ENCODE measurements at regions not wholly inside any gene's neighbourhood (a gene's known extent, or its start where the extent isn't known, plus 50 kb on each side); places are given as distances from the start of the nearest gene placed in this dataset.

DNA sequence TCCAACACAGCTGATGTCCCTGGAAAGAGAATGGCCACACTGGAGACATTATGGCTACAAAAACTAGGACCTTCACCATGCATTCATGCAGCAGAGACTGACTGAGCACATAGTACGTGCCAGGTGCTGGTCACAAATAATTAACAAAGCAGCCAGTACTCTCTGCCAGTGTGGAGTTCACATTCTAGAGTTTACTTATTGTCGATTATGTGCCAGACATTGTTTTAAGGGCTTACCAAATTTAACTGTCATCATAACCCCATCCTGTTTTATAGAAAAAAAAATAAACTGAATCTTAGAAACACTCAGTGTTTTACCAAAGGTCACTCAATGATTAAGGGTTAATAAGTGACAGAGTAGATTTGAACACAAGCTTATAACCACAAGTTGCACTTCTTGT lies 143.3 kb downstream of the RRAGC start:
- no peak for DNase-seq

DNA sequence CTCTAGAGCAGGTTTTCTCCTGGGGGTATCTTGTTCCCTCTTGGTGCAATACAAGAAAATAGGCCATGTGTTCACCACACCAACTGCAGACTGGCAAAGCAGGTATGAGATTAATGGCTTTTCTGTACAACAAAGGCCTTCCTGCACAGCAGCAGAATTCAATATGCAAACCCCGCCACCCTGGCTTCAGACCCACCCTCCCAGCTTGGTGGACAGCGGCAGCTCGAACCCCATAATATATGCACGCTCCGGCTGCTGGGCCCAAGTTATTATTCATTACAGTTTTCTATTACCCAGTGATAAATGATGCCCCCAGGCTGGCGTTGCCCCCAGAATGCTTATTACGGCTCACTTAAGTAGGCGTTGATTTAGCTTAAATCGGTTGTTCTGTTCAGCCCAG lies 144.2 kb downstream of the RRAGC start:
- DNase-seq = no peak

DNA sequence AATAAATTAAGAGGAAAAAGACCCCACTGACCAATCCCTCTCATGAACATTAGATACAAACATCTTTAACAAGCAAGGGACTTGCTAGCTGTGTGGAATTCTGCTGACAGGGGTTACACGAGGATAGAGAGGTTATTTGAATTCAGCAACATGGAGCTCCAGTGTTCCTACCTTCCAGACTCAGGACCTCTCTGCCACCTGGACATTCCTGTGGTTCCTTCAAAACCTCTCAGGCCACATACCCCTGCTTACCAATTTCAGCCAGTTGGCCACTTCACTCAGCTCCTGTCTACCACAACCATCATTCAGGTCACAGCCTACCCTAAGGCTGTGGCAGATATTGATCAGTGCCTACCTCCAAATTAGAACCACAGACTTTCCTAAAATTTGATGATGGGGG lies 147.5 kb downstream of the RRAGC start:
- no peak for DNase-seq

DNA sequence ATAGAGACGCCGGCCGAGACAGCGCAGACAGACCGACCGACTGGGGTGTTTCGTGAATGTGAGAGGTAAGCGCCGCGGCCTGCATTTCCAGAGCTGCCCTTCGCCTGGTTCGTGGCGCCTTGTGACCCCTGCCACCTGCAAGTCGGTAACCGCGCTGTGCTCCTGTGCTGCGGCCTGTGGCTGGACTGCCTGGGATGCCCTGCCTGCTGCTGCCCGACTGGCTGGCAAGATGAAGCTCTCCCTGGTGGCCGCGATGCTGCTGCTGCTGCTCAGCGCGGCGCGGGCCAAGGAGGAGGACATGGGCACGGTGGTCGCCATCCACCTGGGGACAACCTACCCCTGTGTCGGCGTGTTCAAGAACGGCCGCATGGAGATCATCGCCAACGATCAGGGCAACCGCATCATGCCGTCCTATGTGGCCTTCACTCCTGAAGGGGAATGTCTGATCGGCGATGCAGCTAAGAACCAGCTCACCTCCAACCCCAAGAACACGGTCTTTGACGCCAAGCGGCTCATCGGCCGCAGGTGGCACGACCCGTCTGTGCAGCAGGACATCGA lies 150.8 kb downstream of the RRAGC start:
- DNase-seq = no peak

DNA sequence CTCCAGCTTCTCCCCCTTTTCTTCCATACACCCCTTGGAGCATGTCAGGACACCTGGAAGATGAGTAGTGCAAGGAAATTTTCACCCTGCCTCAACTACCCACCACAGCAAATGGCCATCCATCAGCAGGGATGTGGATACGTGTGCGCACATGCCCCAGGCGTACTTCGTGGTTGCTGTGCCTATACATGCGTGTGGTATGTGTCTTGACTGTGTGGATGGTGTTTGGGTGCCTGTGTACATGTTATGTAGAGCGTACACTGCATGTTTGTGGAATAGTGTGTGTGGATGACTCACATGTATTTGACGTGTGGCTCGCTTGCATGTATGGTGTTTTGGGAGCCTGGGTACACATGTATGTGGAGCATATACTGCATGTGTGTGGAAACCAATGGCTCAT lies 158.5 kb downstream of the RRAGC start:
- DNase-seq = no peak

DNA sequence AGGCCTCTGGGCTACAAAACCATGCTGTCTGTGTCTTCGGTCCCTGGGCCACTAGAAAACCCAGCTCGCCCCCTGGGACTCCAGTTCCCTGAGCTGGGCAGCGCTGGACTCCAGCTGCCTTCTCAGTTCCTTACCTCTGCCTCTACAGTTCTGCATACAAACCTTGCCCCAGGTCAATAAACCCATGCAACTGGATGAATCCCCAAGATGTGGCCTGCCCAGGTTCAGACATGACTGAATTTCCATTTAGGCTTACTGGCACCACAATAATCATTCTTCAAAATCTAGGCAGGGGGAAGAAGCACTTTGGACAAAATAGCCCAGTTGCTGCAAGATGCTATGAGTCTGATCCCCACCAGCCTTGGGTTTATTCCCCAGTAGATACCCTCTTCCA lies 159.5 kb downstream of the RRAGC start:
- no peak for DNase-seq

DNA sequence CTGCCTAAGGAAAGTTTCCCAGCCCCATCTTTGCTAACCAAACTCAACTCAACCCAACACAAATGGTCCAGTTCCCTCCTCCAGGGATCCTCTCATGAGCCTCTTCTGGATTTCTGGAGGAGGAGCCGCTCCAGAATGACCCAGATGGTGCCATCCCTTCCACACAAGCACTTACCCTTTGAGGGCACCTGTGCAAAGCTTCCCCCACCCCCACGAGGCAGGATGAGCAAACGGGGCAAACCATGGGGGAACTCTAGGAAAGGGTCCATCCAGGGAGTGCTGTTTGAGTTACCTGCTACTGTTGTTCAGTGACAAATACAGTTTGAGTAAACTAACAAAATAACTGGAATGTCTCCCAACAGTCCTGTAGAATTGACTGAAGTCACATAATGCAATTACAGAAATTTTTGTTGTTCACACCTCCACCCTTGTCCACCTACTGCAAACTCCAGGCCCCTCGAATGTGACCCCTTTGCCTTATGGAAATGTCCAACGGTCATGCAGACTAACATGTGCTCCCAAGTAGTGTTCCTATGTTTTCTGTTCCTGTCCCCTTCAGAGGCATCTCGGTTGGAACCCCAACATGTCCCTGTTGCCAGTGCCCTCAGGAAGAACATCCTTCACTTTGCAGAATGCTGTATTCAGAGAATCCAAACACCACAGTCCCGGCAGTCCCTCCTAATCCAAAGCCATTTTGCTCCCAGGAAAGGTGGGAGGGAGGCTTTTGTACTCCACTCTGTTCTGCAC lies 160.1 kb downstream of the RRAGC start:
- no peak for DNase-seq

DNA sequence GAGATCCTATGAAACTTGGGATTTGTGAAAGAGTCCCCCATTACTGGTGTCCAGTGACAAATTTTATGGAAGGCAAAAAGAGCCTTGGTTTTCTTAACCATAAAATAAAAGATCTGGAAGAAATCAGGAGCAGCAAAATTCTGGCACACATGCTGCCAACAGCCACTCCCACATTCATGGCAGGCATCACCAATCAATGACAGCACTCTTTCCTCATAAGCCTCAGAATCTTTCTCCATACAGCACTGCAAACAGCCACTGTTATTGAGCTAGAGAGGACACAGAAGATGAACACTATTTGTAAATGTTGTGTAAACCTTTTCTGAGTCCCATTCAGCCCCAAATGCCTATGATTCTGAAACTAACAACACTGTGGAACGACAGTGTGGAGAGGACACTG lies 162.2 kb downstream of the RRAGC start:
- DNase-seq = no peak

DNA sequence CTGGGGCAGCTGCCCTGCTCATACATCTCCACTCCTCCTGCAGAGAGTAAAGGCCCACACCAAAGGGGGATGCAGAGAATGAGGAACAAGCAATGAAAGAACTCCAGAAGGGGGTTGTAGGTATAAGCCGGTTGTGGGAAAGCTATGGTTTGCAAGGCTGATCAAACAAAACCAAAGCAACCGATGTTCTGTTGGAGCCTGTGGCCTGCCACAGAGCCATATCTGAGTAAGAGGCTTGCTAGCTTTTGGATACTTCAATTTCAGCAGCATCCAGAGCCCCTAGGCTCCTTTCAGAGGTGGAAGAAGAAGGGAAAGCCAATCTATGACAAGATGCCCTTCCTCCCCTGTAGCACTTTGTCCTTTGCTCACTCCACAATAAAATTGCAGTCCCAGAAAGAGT lies 163.2 kb downstream of the RRAGC start:
- no peak for DNase-seq

DNA sequence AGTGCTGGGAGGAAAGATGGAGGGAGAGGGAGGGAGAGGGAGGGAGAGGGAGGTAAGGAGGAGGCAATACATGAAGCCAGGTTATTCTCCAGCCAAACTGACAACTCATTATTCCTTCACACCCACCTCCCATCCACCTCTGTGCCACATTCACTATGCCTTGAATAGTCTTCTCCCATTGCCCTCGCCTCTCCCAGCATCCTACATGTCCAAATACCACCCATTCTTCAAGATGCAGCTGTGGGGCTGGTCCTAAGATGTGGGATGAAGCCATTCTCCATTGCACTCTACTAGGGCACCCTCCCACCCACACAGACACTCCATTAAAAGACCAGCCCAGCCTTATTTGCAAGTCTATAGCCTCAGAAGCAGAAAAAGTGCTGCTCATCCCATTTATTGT lies 165.8 kb downstream of the RRAGC start:
- DNase-seq = no peak

DNA sequence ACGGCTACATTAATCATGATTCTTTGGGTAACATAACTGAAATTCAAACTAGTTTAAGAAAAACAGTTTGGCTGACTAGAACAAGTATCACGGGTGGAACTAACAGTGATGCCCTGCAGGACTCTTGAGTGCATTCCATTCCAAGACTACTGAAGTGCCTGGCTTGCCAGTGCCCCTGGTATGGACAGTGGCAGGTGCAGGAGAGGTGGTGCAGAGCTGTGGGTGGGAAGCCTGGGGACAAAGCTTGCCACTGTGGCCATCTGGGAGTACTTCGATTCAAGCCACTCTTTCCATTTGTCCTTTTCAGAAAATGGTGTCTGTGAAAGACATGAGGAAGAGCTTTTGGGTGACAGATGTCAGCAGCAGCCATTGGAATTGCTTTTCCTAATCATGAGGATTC lies 166.5 kb downstream of the RRAGC start:
- no peak for DNase-seq

DNA sequence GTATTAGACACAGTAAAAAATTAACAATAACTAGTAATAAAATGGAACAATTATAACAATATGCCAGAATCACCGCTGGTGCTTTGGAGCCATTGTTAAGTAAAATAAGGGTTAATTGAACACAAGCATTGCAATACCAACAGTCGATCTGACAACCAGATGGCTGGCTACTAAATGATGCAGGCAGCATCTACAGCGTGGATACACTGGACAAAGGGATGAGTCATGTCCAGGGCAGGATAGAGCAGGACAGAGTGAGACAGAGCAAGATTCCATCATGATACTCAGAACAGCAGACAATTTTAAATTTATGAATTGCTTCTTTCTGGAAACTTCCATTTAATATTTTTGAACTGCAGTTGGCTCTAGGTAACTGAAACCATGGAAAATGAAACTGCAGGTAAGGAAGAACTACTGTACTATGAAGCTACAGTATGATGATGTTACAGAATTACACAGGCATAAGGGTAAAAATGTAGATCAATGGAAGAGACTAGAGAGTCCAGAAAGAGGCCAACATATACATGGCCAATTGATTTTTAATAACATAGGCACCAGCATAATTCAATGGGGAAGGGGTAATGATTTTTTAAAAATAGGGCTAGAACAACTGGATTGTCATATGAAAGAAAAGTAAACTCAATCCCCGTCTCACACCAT lies 168.7 kb downstream of the RRAGC start:
- no peak for DNase-seq

DNA sequence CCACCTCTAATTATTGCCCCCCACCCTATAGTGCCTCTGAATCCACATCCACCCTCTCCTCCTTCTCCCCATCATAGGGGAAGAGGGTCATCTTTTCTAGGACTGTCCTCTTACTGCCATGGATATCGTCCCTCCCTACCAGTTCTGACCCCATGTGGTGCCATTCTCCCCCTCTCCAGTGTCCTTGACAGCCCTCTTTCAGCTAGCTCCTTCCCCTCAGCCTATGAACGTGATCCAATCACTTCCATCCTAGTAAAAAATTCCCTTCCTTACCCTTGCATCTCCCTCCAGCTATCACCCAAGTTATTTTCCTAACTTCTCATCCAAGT lies 172.7 kb downstream of the RRAGC start:
- DNase-seq = no peak

DNA sequence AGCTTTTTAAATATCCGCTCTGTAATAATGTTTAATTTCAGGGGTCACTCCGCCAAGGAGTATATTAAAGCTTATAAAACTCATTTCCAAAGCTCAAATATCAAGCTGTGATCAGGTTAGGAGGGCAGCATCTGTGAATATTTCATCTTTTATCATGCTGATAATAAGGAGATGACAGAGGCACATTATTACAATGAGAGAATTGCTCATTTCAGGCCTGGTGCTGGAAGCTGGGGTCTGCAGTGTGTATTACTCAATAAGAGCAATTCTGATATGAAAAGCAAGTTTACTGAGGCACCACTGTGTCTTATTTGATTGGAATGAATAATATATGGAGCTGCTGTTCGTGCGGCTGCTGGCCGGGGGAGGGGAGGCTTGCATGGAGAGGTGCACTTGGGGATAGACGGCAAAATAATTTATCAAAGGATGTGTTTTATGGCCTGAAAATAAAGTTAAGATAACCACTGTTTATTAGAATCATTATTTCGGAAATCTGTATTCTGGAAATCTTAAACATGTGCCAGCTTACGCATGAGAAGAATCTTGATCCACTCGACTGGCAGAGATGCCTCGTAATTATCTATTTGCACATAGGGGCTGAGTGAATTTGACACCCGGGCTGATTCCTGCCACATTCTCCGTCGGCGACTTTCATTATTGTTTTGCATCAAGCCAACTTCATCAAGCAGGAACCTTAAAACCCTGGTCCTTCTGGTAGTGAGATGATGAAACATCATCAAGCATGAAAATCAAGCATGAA lies 173.2 kb downstream of the RRAGC start:
- DNase-seq = no peak

DNA sequence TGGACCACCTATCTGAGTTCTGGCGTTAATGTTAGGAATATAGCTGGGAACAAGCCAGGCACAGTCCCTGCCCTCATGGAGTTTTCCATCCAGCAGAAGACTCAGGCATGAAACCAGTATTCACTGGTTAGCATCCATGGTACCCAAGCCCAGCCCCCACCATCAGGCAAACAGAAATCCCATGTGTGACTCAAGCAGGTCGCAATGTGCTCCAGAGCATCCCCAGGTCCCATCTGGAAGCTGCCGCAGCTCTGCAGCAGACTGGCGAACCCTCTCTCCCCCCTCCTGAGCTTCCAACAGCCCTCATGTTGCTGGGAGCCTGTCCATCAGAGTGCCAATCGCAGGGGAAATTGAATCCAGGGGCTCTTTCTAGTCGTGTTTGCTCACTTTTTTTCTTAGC lies 174.2 kb downstream of the RRAGC start:
- DNase-seq = no peak

DNA sequence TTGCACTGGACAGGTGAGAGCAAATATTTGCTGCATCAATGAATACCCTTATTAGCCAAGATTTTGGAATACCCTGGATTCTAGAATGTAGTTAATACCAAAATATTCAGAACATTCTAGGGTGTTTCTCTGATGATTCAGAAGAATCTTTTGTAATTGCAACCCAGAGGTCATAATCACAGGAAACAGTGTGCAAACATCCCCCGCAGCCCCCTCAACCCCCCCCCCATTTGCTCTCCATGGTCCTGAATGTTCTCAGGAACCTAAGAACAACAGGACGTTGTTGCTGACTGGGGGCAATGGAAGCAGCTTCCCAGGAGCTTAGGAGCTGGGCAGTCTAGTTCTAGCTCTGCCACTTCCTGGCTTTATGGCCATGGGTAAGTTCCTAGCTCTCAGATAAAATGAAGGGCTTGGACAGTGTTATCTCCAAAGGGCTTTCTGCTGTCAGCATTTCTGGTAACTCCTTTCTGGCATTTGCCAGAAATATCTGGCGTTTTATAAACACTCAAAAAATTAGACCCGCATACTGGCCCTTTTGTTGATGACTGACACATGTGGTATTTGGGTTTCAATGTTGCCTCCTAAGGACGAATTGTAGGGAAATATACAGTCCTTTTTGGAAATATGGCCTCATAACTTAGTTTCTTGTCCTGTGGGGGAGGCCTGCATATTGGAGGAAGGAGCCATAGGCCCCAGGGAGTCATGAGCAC lies 178.6 kb downstream of the RRAGC start:
- DNase-seq = no peak

DNA sequence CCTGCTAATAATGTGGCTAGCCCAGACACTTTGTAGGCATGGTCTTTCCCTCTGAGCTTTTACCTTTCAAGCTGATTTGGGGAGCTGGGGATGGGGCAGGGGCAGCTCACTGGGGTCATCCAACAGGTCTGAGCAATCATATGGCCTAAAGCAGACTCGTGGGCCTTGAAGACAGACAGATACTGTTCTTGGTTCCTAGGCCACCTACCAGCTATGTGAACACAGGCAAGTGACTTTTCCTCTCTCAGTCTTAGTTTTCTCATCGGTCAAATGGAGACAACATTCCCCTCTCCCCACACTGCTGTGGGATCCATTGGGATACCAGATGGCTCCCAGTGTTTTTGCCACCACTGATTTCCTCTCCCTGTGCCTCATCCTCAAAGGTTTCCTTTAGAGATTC lies 181.8 kb downstream of the RRAGC start:
- DNase-seq = no peak

DNA sequence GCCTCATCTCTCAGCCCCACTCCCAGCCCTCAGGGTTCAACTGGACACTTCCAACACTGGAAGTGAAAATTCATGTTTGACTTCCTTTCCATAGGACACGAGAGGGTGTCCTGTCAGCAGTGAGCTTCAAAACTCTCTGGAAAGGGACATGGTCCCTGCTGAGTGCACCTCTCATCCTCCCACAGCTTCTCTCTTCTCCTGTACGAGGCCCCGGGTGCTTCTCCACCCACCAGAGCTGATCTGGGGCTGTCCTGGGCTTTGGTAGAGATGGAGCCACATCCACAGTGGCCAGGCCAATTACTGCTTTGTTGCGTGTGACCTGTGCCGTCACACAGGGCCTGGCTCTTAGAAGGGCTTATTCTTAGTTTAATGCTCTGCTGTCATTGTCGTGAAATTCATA lies 182.3 kb downstream of the RRAGC start:
- DNase-seq = no peak

DNA sequence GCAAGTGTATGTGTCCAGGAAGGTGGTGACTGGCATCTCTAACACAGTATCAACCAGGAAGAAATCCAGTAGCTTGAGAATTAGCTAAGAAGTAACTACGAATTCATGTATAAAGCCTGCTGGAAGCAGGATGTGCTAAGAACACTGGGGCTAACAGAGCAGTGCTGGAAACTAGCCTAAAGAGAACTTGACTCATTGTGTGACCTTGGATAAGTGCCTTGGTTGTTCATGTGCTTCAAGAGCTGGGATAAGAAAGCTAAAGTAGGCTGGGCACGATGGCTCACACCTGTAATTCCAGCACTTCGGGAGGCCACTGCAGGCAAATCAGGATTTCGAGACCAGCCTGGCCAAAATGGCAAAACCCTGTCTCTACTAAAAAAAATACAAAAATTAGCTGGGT lies 186.9 kb downstream of the RRAGC start:
- DNase-seq = no peak

DNA sequence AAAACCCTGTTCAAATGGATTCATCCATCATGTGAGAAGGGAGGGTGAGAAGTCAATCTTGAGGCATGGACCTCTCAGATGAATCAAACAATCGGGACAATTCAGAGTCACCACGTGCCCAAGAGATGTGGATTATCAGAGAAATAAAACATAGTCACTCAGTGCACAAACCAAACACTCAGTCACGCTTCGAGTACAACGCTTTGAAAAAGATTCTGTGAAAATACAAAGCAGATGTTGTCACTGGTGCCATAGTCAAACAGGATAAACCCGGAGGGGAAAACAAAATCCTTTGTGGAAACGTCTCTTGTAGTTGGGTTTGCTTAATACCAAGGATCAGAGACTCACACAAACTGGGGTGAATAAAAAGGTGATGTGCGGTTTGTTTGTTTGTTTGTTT lies 188.4 kb downstream of the RRAGC start:
- no peak for DNase-seq

DNA sequence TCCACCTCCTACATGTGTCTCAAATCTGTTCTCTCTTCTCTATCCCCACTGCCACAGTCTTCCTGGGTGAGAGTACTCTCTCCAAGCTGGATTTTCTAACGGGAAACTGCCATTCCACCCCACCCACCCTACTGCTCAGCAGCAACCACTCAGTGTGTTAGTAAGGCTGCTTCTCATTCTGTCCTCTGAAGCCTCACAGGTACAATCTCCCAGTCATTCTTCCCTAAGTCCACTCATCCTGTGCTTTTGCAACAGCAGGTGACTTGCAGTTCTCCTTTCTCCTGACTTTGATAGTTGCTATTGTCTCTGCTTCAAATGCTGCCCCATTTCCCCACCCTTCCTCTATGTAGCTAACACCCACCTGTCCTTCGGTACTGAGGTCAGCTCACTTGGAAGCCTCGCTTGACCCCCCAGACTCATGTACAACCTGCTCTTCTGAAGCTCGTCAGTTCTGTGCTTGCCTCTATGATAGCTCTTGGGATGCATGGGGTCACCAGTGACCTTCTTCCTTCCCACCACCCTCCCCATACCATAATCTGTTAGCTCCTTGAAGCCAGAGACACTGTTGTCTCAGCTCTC lies 188.9 kb downstream of the RRAGC start:
- no peak for DNase-seq

DNA sequence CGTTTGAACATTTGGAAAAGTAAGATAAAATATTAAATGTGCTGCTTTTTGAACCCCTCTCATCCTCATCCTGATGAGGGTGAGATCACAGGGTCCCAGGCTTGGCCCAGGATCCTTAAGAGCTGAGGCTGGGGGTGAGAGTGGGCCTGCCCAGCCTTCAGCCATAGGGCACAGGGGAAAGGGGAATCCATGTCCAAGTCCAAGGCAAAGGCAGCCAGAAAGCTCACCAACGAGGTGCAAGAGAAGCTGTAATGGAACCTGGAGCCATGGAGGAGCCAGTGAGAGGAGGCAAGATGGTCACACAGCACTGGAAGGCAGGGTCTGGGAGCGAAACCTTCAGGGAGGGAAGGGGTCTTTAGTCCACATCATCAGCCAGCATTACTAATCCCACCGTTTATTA lies 191.9 kb downstream of the RRAGC start:
- DNase-seq = no peak

DNA sequence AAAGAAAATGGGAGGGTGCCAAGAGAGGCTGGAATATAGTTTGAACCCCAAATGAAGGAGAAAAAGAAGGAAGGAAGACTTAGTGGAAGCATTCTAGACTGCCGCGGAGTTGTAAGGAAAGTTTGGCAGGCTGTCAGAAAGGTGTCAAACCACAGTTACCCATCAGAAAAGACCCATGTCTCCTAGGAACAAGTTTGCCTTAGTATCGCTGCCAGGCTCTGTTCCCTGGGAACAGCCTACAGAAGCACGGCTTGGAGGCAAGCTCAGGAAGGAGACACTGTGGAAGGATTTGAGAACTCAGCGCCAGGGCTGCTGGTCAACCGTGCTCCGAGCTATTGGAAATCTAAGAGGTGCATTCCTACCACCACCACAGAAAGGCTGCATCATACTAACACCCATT lies 197.4 kb downstream of the RRAGC start:
- DNase-seq = no peak

All from inflammatory macrophage (primary cell).